Mesenchymal stem cell (in vitro differentiated cells and primary cell): ENCODE measurements at regions not wholly inside any gene's neighbourhood (a gene's known extent, or its start where the extent isn't known, plus 50 kb on each side); places are given as distances from the start of the nearest gene placed in this dataset.

ENCODE experiments used
- DNase-seq: peaks from one replicate; pipeline ENCODE4 v3.0.0-alpha.2; 2013
- H2AFZ ChIP-seq: one replicate; pipeline ENCODE4 v1.6.1; 2013; ENCODE audit warnings: low read depth, mild to moderate bottlenecking, control low read depth, inconsistent platforms, low read length, moderate library complexity
- H2AK5ac ChIP-seq: 2 replicates; pipeline ENCODE4 v1.6.1; 2013; ENCODE audit warnings: low read length, moderate library complexity, mild to moderate bottlenecking, inconsistent platforms; ENCODE audit not compliant: severe bottlenecking
- H2BK120ac ChIP-seq: one replicate; pipeline ENCODE4 v1.6.1; 2013; ENCODE audit warnings: low read depth, mild to moderate bottlenecking, inconsistent platforms, low read length, moderate library complexity
- H2BK12ac ChIP-seq, 2 experiments: one replicate each; pipeline ENCODE4 v1.6.1; 2013; ENCODE audit warnings: inconsistent platforms in 2 of 2, low read length in 2 of 2, mild to moderate bottlenecking in 2 of 2, moderate library complexity in 2 of 2, control low read depth in 1 of 2
- H2BK15ac ChIP-seq: one replicate; pipeline ENCODE4 v1.6.1; 2013; ENCODE audit warnings: mild to moderate bottlenecking, low read depth, inconsistent platforms; ENCODE audit not compliant: poor library complexity, severe bottlenecking
- H2BK5ac ChIP-seq: 2 replicates; pipeline ENCODE4 v1.6.1; 2013; ENCODE audit warnings: low read depth, mild to moderate bottlenecking, low read length, control low read depth, inconsistent platforms; ENCODE audit not compliant: poor library complexity, severe bottlenecking
- H3K14ac ChIP-seq, 2 experiments: one replicate each; pipeline ENCODE4 v1.6.1; 2013; ENCODE audit warnings: inconsistent platforms in 2 of 2, low read length in 2 of 2, control low read depth in 1 of 2, mild to moderate bottlenecking in 1 of 2, moderate library complexity in 1 of 2
- H3K18ac ChIP-seq, 2 experiments: one replicate each; pipeline ENCODE4 v1.6.1; 2013; ENCODE audit warnings: inconsistent platforms in 2 of 2, low read length in 2 of 2, control low read depth in 1 of 2, low read depth in 1 of 2, mild to moderate bottlenecking in 1 of 2
- H3K23ac ChIP-seq, 2 experiments: one replicate each; pipeline ENCODE4 v1.6.1; 2013; ENCODE audit warnings: inconsistent platforms in 2 of 2, low read length in 2 of 2, mild to moderate bottlenecking in 2 of 2, moderate library complexity in 2 of 2, control low read depth in 1 of 2
- H3K27ac ChIP-seq: 2 replicates; pipeline ENCODE4 v1.5.1; 2013; ENCODE audit warnings: mild to moderate bottlenecking, moderate library complexity, low read length, control low read depth, inconsistent platforms; ENCODE audit not compliant: poor library complexity, severe bottlenecking
- H3K27me3 ChIP-seq, 2 experiments: 2 replicates each; pipeline versions ENCODE4 v1.6.1 to v1.7.0; 2013; ENCODE audit warnings: low read length in 2 of 2, mild to moderate bottlenecking in 2 of 2, moderate library complexity in 2 of 2, control low read depth in 1 of 2, inconsistent platforms in 1 of 2; ENCODE audit not compliant: control insufficient read depth in 1 of 2, insufficient read depth in 1 of 2
- H3K36me3 ChIP-seq, 2 experiments: 2 replicates each; pipeline versions ENCODE4 v1.6.1 to v1.7.0; 2013; ENCODE audit warnings: low read length in 2 of 2, control low read depth in 1 of 2, inconsistent platforms in 1 of 2, low read depth in 1 of 2, mild to moderate bottlenecking in 1 of 2; ENCODE audit not compliant: insufficient read depth in 2 of 2, control insufficient read depth in 1 of 2
- H3K4ac ChIP-seq, 2 experiments: one replicate each; pipeline ENCODE4 v1.6.1; 2013; ENCODE audit warnings: inconsistent platforms in 2 of 2, low read length in 2 of 2, mild to moderate bottlenecking in 2 of 2, moderate library complexity in 2 of 2, control low read depth in 1 of 2, low read depth in 1 of 2
- H3K4me1 ChIP-seq: 2 replicates; pipeline ENCODE4 v1.6.1; 2013; ENCODE audit warnings: low read depth, low read length, control low read depth; ENCODE audit not compliant: control insufficient read depth, insufficient read depth
- H3K4me2 ChIP-seq: 2 replicates; pipeline ENCODE4 v1.6.1; 2013; ENCODE audit warnings: low read length, mild to moderate bottlenecking, inconsistent platforms; ENCODE audit not compliant: poor library complexity, severe bottlenecking
- H3K4me3 ChIP-seq, 2 experiments: 2 replicates each; pipeline versions ENCODE4 v1.5.1 to v1.7.0; 2013; ENCODE audit warnings: low read length in 2 of 2, mild to moderate bottlenecking in 2 of 2, control low read depth in 1 of 2, low read depth in 1 of 2; ENCODE audit not compliant: insufficient read depth in 1 of 2
- H3K79me1 ChIP-seq: replicated peaks from 2 replicates; pipeline ENCODE4 v1.6.1; 2013; ENCODE audit warnings: mild to moderate bottlenecking, control low read depth, low read length, inconsistent platforms; ENCODE audit not compliant: poor library complexity, severe bottlenecking
- H3K9ac ChIP-seq: 2 replicates; pipeline ENCODE4 v1.7.0; 2013; ENCODE audit warnings: mild to moderate bottlenecking, low read length, moderate library complexity
- H3K9me3 ChIP-seq: 2 replicates; pipeline ENCODE4 v1.7.0; 2013; ENCODE audit warnings: mild to moderate bottlenecking, low read length; ENCODE audit not compliant: control insufficient read depth
- H4K8ac ChIP-seq: one replicate; pipeline ENCODE4 v1.6.1; 2013; ENCODE audit warnings: inconsistent platforms, mild to moderate bottlenecking, low read length, moderate library complexity
- H4K91ac ChIP-seq: one replicate; pipeline ENCODE4 v1.6.1; 2013; ENCODE audit warnings: mild to moderate bottlenecking, low read length, inconsistent platforms
- WGBS: methylation state at CpG from one replicate; pipeline ENCODE4 v1.1.7; 2013; ENCODE audit warnings: mixed read lengths; 5-methylcytosine and 5-hydroxymethylcytosine counted together

DNA sequence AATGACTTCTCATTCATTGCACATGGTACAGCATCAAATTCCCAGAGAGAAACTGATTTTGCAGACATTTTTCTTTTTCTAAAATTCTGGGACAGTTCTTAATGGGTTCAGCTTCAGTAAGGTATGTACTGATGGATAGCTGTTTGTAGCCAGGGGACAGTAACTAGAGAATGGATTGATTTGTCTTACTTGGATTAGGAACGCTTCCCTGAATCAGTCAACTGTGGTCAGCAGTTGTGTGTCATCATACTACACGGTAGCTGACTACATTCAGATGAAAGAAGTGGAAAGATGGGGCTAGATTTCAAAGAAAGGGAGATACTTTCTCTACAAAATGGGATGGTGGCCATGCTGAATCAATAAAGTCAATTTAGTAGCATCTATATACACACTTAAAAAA is 431.4 kb downstream of the GRB14 start:
- H3K14ac ChIP-seq, result no peak overlapping the region
- no peaks in the 10 kb centered on the region for H3K79me1 ChIP-seq
- H3K36me3 ChIP-seq, result no peaks in the 10 kb centered on the region
- no peak for DNase-seq
- no peak overlapping the region for H2BK12ac ChIP-seq
- H3K4me3 ChIP-seq, result no peak overlapping the region
- no peak overlapping the region for H3K9ac ChIP-seq
- no peak overlapping the region for H3K4me2 ChIP-seq
- no peak overlapping the region for H3K4ac ChIP-seq
- H4K91ac ChIP-seq, result no peak overlapping the region
- H3K27ac ChIP-seq, result no peak overlapping the region
- H3K9me3 ChIP-seq, result peaks cover 9% of the 10 kb centered on the region
- no peak overlapping the region for H3K23ac ChIP-seq
- no peak overlapping the region for H4K8ac ChIP-seq
- H2AFZ ChIP-seq, result no peak overlapping the region
- H3K27me3 ChIP-seq, result no peaks in the 10 kb centered on the region
- H2BK15ac ChIP-seq, result no peak overlapping the region
- H2BK120ac ChIP-seq, result no peak overlapping the region
- 84% methylated on average over 2 of the region's 2 CpGs for WGBS
- no peaks in the 10 kb centered on the region for H3K4me1 ChIP-seq
- H2BK5ac ChIP-seq, result no peak overlapping the region
- H2AK5ac ChIP-seq, result no peak overlapping the region
- no peak overlapping the region for H3K18ac ChIP-seq

DNA sequence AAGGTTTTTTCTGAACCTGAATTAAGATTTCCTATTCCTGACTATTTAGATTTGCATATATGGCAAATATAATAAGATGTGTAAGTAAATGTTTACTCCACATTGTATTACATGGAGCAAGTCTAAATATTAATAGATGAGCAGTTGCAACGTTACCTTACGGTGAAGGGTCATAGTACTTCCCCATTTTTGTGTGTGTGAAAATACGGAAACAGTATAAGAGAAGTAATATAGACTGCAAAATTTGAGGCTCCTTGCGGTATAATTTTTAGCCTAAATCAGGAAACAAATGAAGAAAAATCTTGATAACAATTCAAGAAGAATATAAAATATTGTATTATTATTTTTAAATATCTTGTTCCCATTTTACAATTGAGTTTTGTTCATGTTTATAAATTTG is 434.2 kb downstream of the GRB14 start:
- WGBS, result 90% methylated on average over 3 of the region's 4 CpGs
- no peaks in the 10 kb centered on the region for H3K27me3 ChIP-seq
- H3K14ac ChIP-seq, result no peak overlapping the region

DNA sequence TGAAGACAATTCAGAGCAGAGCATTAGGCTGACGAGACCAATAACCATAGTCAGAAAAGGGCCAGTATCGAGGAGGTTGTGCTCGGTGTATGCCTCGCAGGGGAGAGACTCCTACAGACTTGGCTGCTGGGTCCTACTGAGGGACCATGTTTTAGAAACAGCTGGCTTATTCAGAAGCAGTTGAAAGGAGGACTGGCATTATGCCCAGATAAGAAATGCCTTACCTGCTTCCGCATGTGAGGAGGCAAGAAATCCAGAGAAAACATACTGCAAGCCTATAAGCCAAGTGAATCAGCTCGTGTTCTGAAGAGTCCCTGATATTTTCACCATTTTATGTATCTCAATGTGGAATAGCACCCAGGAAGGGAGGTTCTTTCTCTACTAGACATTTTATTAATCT is 434.7 kb downstream of the GRB14 start:
- no peaks in the 10 kb centered on the region for H3K27me3 ChIP-seq
- no peak overlapping the region for H2AK5ac ChIP-seq
- 89% methylated on average over 5 of the region's 6 CpGs for WGBS
- no peak for DNase-seq
- no peak overlapping the region for H3K4ac ChIP-seq
- H3K79me1 ChIP-seq, result no peaks in the 10 kb centered on the region
- H3K14ac ChIP-seq, result no peak overlapping the region
- no peak overlapping the region for H2BK120ac ChIP-seq
- no peak overlapping the region for H3K27ac ChIP-seq
- no peak overlapping the region for H2AFZ ChIP-seq
- H3K23ac ChIP-seq, result no peak overlapping the region
- H3K4me3 ChIP-seq, result no peak overlapping the region
- H3K18ac ChIP-seq, result no peak overlapping the region
- no peak overlapping the region for H3K9ac ChIP-seq
- H2BK15ac ChIP-seq, result no peak overlapping the region
- H3K9me3 ChIP-seq, result peaks cover 9% of the 10 kb centered on the region
- no peak overlapping the region for H4K91ac ChIP-seq
- H3K36me3 ChIP-seq, result no peaks in the 10 kb centered on the region
- H2BK12ac ChIP-seq, result no peak overlapping the region
- no peak overlapping the region for H4K8ac ChIP-seq
- H3K4me2 ChIP-seq, result no peak overlapping the region
- H3K4me1 ChIP-seq, result no peaks in the 10 kb centered on the region
- H2BK5ac ChIP-seq, result no peak overlapping the region

More for the DNA sequence above, 434.2 kb downstream of the GRB14 start:
- no peak overlapping the region for H3K9ac ChIP-seq
- no peak overlapping the region for H2BK5ac ChIP-seq
- no peak overlapping the region for H3K27ac ChIP-seq
- no peak overlapping the region for H2AK5ac ChIP-seq
- H4K91ac ChIP-seq, result no peak overlapping the region
- no peaks in the 10 kb centered on the region for H3K4me1 ChIP-seq
- no peak overlapping the region for H2BK15ac ChIP-seq
- no peak for DNase-seq
- no peak overlapping the region for H4K8ac ChIP-seq
- no peak overlapping the region for H2BK120ac ChIP-seq
- no peak overlapping the region for H3K23ac ChIP-seq
- no peak overlapping the region for H3K4me3 ChIP-seq
- H3K4ac ChIP-seq, result no peak overlapping the region
- H2BK12ac ChIP-seq, result no peak overlapping the region
- H3K79me1 ChIP-seq, result no peaks in the 10 kb centered on the region
- H3K18ac ChIP-seq, result no peak overlapping the region
- no peaks in the 10 kb centered on the region for H3K36me3 ChIP-seq
- H3K4me2 ChIP-seq, result no peak overlapping the region
- no peak overlapping the region for H2AFZ ChIP-seq
- H3K9me3 ChIP-seq, result peaks cover 9% of the 10 kb centered on the region

DNA sequence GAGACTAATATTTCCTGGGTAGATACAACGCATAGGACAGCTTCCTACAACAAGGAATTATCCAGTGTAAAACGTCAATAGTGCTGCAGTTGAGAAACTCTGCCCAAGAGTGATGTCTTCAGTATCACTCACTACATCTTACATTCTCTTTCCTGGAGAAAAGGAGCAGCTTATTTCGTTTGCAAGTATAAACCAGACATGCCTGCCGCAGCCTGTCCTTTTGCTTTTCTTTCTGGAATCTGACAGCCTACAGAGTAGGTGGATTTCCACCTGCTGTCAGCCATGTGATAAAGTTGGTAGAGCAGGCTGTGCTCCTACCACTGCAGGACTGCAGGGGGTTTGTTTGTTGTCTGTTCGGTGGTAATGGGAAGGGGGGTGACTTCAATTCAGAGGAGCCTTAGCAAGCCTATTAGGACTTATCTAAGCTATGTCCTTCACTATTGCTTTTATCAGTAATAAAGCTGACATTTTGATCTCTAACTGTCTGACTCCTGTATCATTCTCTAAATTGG is 439.1 kb downstream of the GRB14 start:
- Histone ChIP-seq H3K27ac (no peak overlapping the region), H3K27me3 (no peaks in the 10 kb centered on the region), H3K14ac (no peak overlapping the region), H3K36me3 (no peaks in the 10 kb centered on the region), H3K23ac (no peak overlapping the region), H2BK12ac (no peak overlapping the region), H2BK15ac (no peak overlapping the region), H4K8ac (no peak overlapping the region), H3K9ac (no peak overlapping the region), H3K18ac (no peak overlapping the region), H3K79me1 (no peaks in the 10 kb centered on the region), H3K9me3 (peaks cover 2% of the 10 kb centered on the region), H3K4me3 (no peak overlapping the region), H3K4me2 (no peak overlapping the region), H3K4me1 (no peaks in the 10 kb centered on the region), H2BK5ac (no peak overlapping the region), H4K91ac (no peak overlapping the region), H3K4ac (no peak overlapping the region), H2AFZ (no peak overlapping the region), H2AK5ac (no peak overlapping the region), H2BK120ac (no peak overlapping the region)
- WGBS, result 67% methylated on average over 4 of the region's 5 CpGs
- DNase-seq, result no peak
